ENCODE measurements at regions not wholly inside any gene's neighbourhood (a gene's known extent, or its start where the extent isn't known, plus 50 kb on each side); places are given as distances from the start of the nearest gene placed in this dataset.

GRCh38 chr21:27646691-27647090 is 679.8 kb upstream of the ADAMTS5 start:
- no peak for DNase-seq
- Histone ChIP-seq H3K36me3 (replicated peaks in 1 of 2; ENCODE audit: insufficient read depth in 1 of 2, low read depth in 2 of 2) (no peaks in the 10 kb centered on the region), H3K4me3 (no peak overlapping the region), H3K27ac (no peak overlapping the region), H3K4me1 (no peaks in the 10 kb centered on the region), H3K9me3 (no peaks in the 10 kb centered on the region), H3K27me3 (no peaks in the 10 kb centered on the region)
- no peak for ATAC-seq
- TF ChIP-seq POLR2A (IDR thresholded peaks at IDR 0.05) (no peak), CTCF (IDR thresholded peaks at IDR 0.05) (no peak)
- intact Hi-C loops (cut with DNase I) = no loop called here

GRCh38 chr21:27646056-27646455 is 679.2 kb upstream of the ADAMTS5 start:
- intact Hi-C loops (cut with DNase I) = no loop called here
- H3K4me1 ChIP-seq = no peaks in the 10 kb centered on the region
- no peak overlapping the region for H3K27ac ChIP-seq
- H3K36me3 ChIP-seq (replicated peaks in 1 of 2; ENCODE audit: insufficient read depth in 1 of 2, low read depth in 2 of 2) = no peaks in the 10 kb centered on the region
- 87 to 91% methylated on average over 2 of the region's 2 CpGs for WGBS, 2 donors
- no peak overlapping the region for H3K4me3 ChIP-seq
- DNase-seq = no peak
- no peaks in the 10 kb centered on the region for H3K9me3 ChIP-seq
- H3K27me3 ChIP-seq = no peaks in the 10 kb centered on the region
- no peak for ATAC-seq
- TF ChIP-seq POLR2A (IDR thresholded peaks at IDR 0.05) = no peak
- TF ChIP-seq CTCF (IDR thresholded peaks at IDR 0.05) = no peak

- ATAC-seq (no peak), DNase-seq (no peak)
- Histone ChIP-seq H3K9me3 (no peaks in the 10 kb centered on the region), H3K4me3 (no peak overlapping the region), H3K27ac (no peak overlapping the region), H3K36me3 (replicated peaks in 1 of 2; ENCODE audit: insufficient read depth in 1 of 2, low read depth in 2 of 2) (no peaks in the 10 kb centered on the region), H3K27me3 (no peaks in the 10 kb centered on the region), H3K4me1 (no peaks in the 10 kb centered on the region)
- intact Hi-C loops (cut with DNase I) = no loop called here
- no peak for TF ChIP-seq CTCF (IDR thresholded peaks at IDR 0.05)
- TF ChIP-seq POLR2A (IDR thresholded peaks at IDR 0.05) = no peak
Observed at GRCh38 chr21:27645285-27645684, 678.4 kb upstream of the ADAMTS5 start.

- H3K36me3 ChIP-seq (replicated peaks in 1 of 2; ENCODE audit: insufficient read depth in 1 of 2, low read depth in 2 of 2) = no peaks in the 10 kb centered on the region
- WGBS, 2 donors = 86 to 98% methylated on average over 1 of the region's 1 CpG
- no peaks in the 10 kb centered on the region for H3K27me3 ChIP-seq
- no peaks in the 10 kb centered on the region for H3K4me1 ChIP-seq
- H3K27ac ChIP-seq = no peak overlapping the region
- H3K9me3 ChIP-seq = no peaks in the 10 kb centered on the region
- ATAC-seq (no peak), DNase-seq (no peak)
- no peak overlapping the region for H3K4me3 ChIP-seq
- no peak for TF ChIP-seq CTCF (IDR thresholded peaks at IDR 0.05)
- TF ChIP-seq POLR2A (IDR thresholded peaks at IDR 0.05) = no peak
- intact Hi-C loops (cut with DNase I) = no loop called here
Observed at GRCh38 chr21:27643326-27643725, 676.4 kb upstream of the ADAMTS5 start.

- no peak for TF ChIP-seq CTCF (IDR thresholded peaks at IDR 0.05)
- TF ChIP-seq POLR2A (IDR thresholded peaks at IDR 0.05) = no peak
- H3K4me3 ChIP-seq = no peak overlapping the region
- no peaks in the 10 kb centered on the region for H3K9me3 ChIP-seq
- H3K27me3 ChIP-seq = no peaks in the 10 kb centered on the region
- DNase-seq = no peak
- intact Hi-C loops (cut with DNase I) = no loop called here
- ATAC-seq = no peak
- no peak overlapping the region for H3K27ac ChIP-seq
- H3K4me1 ChIP-seq = no peaks in the 10 kb centered on the region
- H3K36me3 ChIP-seq (replicated peaks in 1 of 2; ENCODE audit: insufficient read depth in 1 of 2, low read depth in 2 of 2) = no peaks in the 10 kb centered on the region
Observed at GRCh38 chr21:27639286-27639685, 672.4 kb upstream of the ADAMTS5 start.
